Neural crest cell (in vitro differentiated cells): ENCODE measurements at regions not wholly inside any gene's neighbourhood (a gene's known extent, or its start where the extent isn't known, plus 50 kb on each side); places are given as distances from the start of the nearest gene placed in this dataset.

ENCODE experiments used
- DNase-seq: peaks from one replicate; pipeline ENCODE4 v3.0.0; 2021; ENCODE audit warnings: low read depth, mixed read lengths, low spot score
- H3K27ac Mint-ChIP-seq: one replicate; pipeline ENCODE4 v1.8.0; 2021; ENCODE audit warnings: mild to moderate bottlenecking, mixed read lengths; ENCODE audit not compliant: unreplicated experiment
- H3K27me3 Mint-ChIP-seq: 2 replicates; pipeline ENCODE4 v1.8.0; 2021; ENCODE audit warnings: low read depth, mild to moderate bottlenecking, mixed read lengths
- H3K36me3 Mint-ChIP-seq: 2 replicates; pipeline ENCODE4 v1.8.0; 2021; ENCODE audit warnings: low read depth, mild to moderate bottlenecking, mixed read lengths
- H3K4me1 Mint-ChIP-seq: 2 replicates; pipeline ENCODE4 v1.8.0; 2021; ENCODE audit warnings: mixed read lengths
- H3K4me3 Mint-ChIP-seq: one replicate; pipeline ENCODE4 v1.8.0; 2021; ENCODE audit warnings: mild to moderate bottlenecking, mixed read lengths
- H3K9me3 Mint-ChIP-seq: 2 replicates; pipeline ENCODE4 v1.8.0; 2021; ENCODE audit warnings: mixed read lengths
- TF ChIP-seq, protein P1 (sequence below): fragments of 200-600 bp; sonication (generic); conservative IDR thresholded peaks from 2 replicates; pipeline ENCODE4 v1.5.0; 2021; ENCODE audit warnings: antibody characterized with exemption, mild to moderate bottlenecking

GRCh38 chr16:85991425-85991824, 92.5 kb downstream of the IRF8 start:
- H3K36me3 Mint-ChIP-seq = no peaks in the 10 kb centered on the region
- no peak overlapping the region for H3K27ac Mint-ChIP-seq
- H3K4me1 Mint-ChIP-seq = peaks cover 10% of the 10 kb centered on the region
- no peak for DNase-seq
- TF ChIP-seq, protein P1, sequence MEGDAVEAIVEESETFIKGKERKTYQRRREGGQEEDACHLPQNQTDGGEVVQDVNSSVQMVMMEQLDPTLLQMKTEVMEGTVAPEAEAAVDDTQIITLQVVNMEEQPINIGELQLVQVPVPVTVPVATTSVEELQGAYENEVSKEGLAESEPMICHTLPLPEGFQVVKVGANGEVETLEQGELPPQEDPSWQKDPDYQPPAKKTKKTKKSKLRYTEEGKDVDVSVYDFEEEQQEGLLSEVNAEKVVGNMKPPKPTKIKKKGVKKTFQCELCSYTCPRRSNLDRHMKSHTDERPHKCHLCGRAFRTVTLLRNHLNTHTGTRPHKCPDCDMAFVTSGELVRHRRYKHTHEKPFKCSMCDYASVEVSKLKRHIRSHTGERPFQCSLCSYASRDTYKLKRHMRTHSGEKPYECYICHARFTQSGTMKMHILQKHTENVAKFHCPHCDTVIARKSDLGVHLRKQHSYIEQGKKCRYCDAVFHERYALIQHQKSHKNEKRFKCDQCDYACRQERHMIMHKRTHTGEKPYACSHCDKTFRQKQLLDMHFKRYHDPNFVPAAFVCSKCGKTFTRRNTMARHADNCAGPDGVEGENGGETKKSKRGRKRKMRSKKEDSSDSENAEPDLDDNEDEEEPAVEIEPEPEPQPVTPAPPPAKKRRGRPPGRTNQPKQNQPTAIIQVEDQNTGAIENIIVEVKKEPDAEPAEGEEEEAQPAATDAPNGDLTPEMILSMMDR = no peak
- no peak overlapping the region for H3K4me3 Mint-ChIP-seq
- H3K9me3 Mint-ChIP-seq = no peaks in the 10 kb centered on the region
- peaks cover 41% of the 10 kb centered on the region for H3K27me3 Mint-ChIP-seq

GRCh38 chr16:85991856-85992255, 92.9 kb downstream of the IRF8 start:
- H3K27me3 Mint-ChIP-seq = peaks cover 37% of the 10 kb centered on the region
- TF ChIP-seq, protein P1 = no peak
- H3K9me3 Mint-ChIP-seq = no peaks in the 10 kb centered on the region
- no peak overlapping the region for H3K27ac Mint-ChIP-seq
- no peak for DNase-seq
- H3K4me3 Mint-ChIP-seq = no peak overlapping the region
- H3K4me1 Mint-ChIP-seq = peaks cover 10% of the 10 kb centered on the region
- H3K36me3 Mint-ChIP-seq = no peaks in the 10 kb centered on the region

- Mint-ChIP-seq H3K27me3 (peaks cover 35% of the 10 kb centered on the region), H3K4me1 (peaks cover 10% of the 10 kb centered on the region), H3K27ac (no peak overlapping the region), H3K4me3 (no peak overlapping the region), H3K9me3 (no peaks in the 10 kb centered on the region), H3K36me3 (no peaks in the 10 kb centered on the region)
- TF ChIP-seq, protein P1 = no peak
- no peak for DNase-seq
These were observed 93.4 kb downstream of the IRF8 start for GRCh38 chr16:85992359-85992758.

GRCh38 chr16:85992779-85993178, 93.8 kb downstream of the IRF8 start:
- no peaks in the 10 kb centered on the region for H3K36me3 Mint-ChIP-seq
- TF ChIP-seq, protein P1 = no peak
- peaks cover 34% of the 10 kb centered on the region for H3K27me3 Mint-ChIP-seq
- H3K4me1 Mint-ChIP-seq = peaks cover 10% of the 10 kb centered on the region
- H3K9me3 Mint-ChIP-seq = no peaks in the 10 kb centered on the region
- H3K27ac Mint-ChIP-seq = peak overlapping the region; percentile 0
- H3K4me3 Mint-ChIP-seq = no peak overlapping the region
- no peak for DNase-seq

GRCh38 chr16:85994492-85995490, 95.8 kb downstream of the IRF8 start:
- no peak overlapping the region for H3K27ac Mint-ChIP-seq
- H3K9me3 Mint-ChIP-seq = no peaks in the 10 kb centered on the region
- peaks cover 10% of the 10 kb centered on the region for H3K4me1 Mint-ChIP-seq
- TF ChIP-seq, protein P1 = no peak
- DNase-seq = no peak
- H3K4me3 Mint-ChIP-seq = no peak overlapping the region
- H3K27me3 Mint-ChIP-seq = peaks cover 15% of the 10 kb centered on the region
- H3K36me3 Mint-ChIP-seq = no peaks in the 10 kb centered on the region
